ENCODE measurements at regions not wholly inside any gene's neighbourhood (a gene's known extent, or its start where the extent isn't known, plus 50 kb on each side); places are given as distances from the start of the nearest gene placed in this dataset.

DNA sequence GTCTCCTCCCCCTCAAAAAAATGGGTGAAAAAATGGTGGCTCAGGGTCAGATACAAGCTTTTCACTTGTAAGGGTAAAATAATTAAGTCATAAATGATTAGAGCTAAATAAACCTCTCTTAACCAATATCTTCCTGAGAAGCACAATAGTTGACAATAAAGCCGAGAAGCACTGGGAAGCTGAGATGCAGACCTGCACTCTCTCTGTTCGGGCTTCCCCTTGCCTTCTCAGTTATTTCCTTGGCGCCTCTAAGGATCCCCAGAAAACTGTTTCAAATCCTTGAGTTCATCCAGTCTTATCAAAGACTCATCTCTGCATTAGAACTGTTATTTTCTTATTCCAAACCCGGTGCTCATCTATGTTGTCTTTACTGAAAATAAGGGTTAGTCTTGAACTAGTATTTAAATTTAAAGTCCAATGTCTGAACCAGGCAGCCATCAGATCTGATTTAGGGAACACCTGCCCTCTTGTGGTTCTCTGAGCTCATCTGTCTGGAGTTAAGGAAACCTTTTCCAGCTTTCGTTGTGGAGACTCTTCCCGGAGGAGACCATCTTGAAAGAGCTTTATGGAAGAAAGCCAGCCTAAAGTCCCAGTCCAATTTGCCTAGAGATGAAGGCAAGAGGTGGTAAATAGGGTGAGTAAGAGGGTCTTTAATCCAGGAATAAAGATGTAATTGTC, 256.4 kb upstream of the MCTP2 start:
- ATAC-seq (ENCODE audit: low read depth) (no peak), DNase-seq (peak; percentile 5)
- no peak overlapping the region for H2BK120ac ChIP-seq (ENCODE audit: low read depth, low read length)
- H2BK15ac ChIP-seq (ENCODE audit: low read depth, low read length), result no peak overlapping the region
- 0 out of 2 replicates have a peak, but pooled peaks cover 2% of the 10 kb centered on the region for H3K9me3 ChIP-seq (ENCODE audit: control insufficient read depth, insufficient read depth, low read length)
- H3K14ac ChIP-seq (replicated peaks; ENCODE audit: low read depth, low read length), result no peak overlapping the region
- H3K9ac ChIP-seq (ENCODE audit: low read depth, low read length), result no peak overlapping the region
- H2BK20ac ChIP-seq (ENCODE audit: low read depth, low read length), result no peak overlapping the region
- no peak overlapping the region for H2BK5ac ChIP-seq (ENCODE audit: low read depth, low read length, poor library complexity, severe bottlenecking)
- H3K79me1 ChIP-seq (ENCODE audit: low read depth in 1 of 2, low read length in 2 of 2), result no peaks in the 10 kb centered on the region
- no peak overlapping the region for H2AFZ ChIP-seq (replicated peaks; ENCODE audit: low read length, poor library complexity)
- ChIA-PET POLR2A (ENCODE audit: unreplicated experiment) (no interaction called here), CTCF (interaction anchor here (0.7 to 1.6 kb wide), 3 partner anchors 22 to 939 kb away, joined by 3 to 4 read pairs (median 3); no protein-coding TSS in a partner anchor)
- dilution Hi-C loops (cut with HindIII; ENCODE audit: low sequenced_read_pairs, unreplicated experiment) (no loop called here), intact Hi-C loops (cut with micrococcal nuclease) (no loop called here), in situ Hi-C loops (cut with MboI; ENCODE audit: low sequenced_read_pairs) (no loop called here)
- no peak overlapping the region for H2AK9ac ChIP-seq (replicated peaks; ENCODE audit: low read depth, low read length, poor library complexity)
- no peak overlapping the region for H3K23ac ChIP-seq (ENCODE audit: low read depth, low read length)
- no peaks in the 10 kb centered on the region for H3K27me3 ChIP-seq (ENCODE audit: control insufficient read depth, insufficient read depth, low read length)
- H4K5ac ChIP-seq (ENCODE audit: low read depth, low read length), result no peak overlapping the region
- H3K4me1 ChIP-seq (ENCODE audit: control insufficient read depth, insufficient read depth, low read length), result no peaks in the 10 kb centered on the region
- WGBS, 2 experiments (ENCODE audit: extremely low coverage in 2 of 2, insufficient read length in 1 of 2), result no CpG with 5 or more reads among the region's 6 CpGs
- no peak overlapping the region for H3K4ac ChIP-seq (ENCODE audit: low read depth, low read length)
- H3K4me3 ChIP-seq (ENCODE audit: insufficient read depth, low read depth, low read length), result no peak overlapping the region
- H3K18ac ChIP-seq (ENCODE audit: low read depth, low read length), result no peak overlapping the region
- H3K27ac ChIP-seq (ENCODE audit: insufficient read depth, low read length), result no peak overlapping the region
- H4K20me1 ChIP-seq (ENCODE audit: insufficient read depth, low read length), result no peaks in the 10 kb centered on the region
- H4K91ac ChIP-seq (ENCODE audit: insufficient read depth, low read depth, low read length), result no peak overlapping the region
- no peaks in the 10 kb centered on the region for H3K9me1 ChIP-seq (ENCODE audit: insufficient read depth, low read length)
- TF ChIP-seq MAZ (IDR thresholded peaks at IDR 0.05; ENCODE audit: borderline replicate concordance, low read depth, low read length) (no peak), NFE2L2 (IDR thresholded peaks at IDR 0.05; ENCODE audit: low read depth, low read length) (no peak), BHLHE40 (IDR thresholded peaks at IDR 0.05; ENCODE audit: low read depth, low read length) (no peak), FOS (IDR thresholded peaks at IDR 0.05; ENCODE audit: low read depth, low read length) (no peak), POLR2A (IDR thresholded peaks at IDR 0.05; ENCODE audit: low read depth, low read length) (no peak), CHD1 (IDR thresholded peaks at IDR 0.05; ENCODE audit: low read depth, low read length) (no peak), SMC3 (IDR thresholded peaks at IDR 0.05; ENCODE audit: low read depth, low read length) (no peak), CEBPB (IDR thresholded peaks at IDR 0.05; ENCODE audit: low read depth, low read length) (no peak), RAD21 (IDR thresholded peaks at IDR 0.05; ENCODE audit: low read length) (no peak), MAFK (IDR thresholded peaks at IDR 0.05; ENCODE audit: low read depth, low read length) (no peak), MXI1 (IDR thresholded peaks at IDR 0.05; ENCODE audit: borderline replicate concordance, low read depth, low read length) (no peak), CTCF (conservative IDR thresholded peaks at IDR 0.05; ENCODE audit: low read depth, low read length) (no peak), RFX5 (IDR thresholded peaks at IDR 0.05; ENCODE audit: low read depth, low read length) (no peak)
- TF ChIP-seq, protein P1, sequence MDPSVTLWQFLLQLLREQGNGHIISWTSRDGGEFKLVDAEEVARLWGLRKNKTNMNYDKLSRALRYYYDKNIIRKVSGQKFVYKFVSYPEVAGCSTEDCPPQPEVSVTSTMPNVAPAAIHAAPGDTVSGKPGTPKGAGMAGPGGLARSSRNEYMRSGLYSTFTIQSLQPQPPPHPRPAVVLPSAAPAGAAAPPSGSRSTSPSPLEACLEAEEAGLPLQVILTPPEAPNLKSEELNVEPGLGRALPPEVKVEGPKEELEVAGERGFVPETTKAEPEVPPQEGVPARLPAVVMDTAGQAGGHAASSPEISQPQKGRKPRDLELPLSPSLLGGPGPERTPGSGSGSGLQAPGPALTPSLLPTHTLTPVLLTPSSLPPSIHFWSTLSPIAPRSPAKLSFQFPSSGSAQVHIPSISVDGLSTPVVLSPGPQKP (IDR thresholded peaks at IDR 0.05; ENCODE audit: borderline replicate concordance, low read depth, low read length), result no peak
- no peak overlapping the region for H3K4me2 ChIP-seq (ENCODE audit: low read depth, low read length)
- no peak overlapping the region for H3K56ac ChIP-seq (ENCODE audit: extremely low read depth, insufficient read depth, low read length)
- H4K8ac ChIP-seq (ENCODE audit: low read depth in 2 of 2, low read length in 2 of 2), result no peak overlapping the region
- no peak overlapping the region for H2AK5ac ChIP-seq (ENCODE audit: low read depth, low read length)
- no TSS peak for BruUV-seq (replicated peaks)
- H3K36me3 ChIP-seq (ENCODE audit: control insufficient read depth, insufficient read depth, low read length), result no peaks in the 10 kb centered on the region
